ENCODE measurements at regions not wholly inside any gene's neighbourhood (a gene's known extent, or its start where the extent isn't known, plus 50 kb on each side); places are given as distances from the start of the nearest gene placed in this dataset.

DNA sequence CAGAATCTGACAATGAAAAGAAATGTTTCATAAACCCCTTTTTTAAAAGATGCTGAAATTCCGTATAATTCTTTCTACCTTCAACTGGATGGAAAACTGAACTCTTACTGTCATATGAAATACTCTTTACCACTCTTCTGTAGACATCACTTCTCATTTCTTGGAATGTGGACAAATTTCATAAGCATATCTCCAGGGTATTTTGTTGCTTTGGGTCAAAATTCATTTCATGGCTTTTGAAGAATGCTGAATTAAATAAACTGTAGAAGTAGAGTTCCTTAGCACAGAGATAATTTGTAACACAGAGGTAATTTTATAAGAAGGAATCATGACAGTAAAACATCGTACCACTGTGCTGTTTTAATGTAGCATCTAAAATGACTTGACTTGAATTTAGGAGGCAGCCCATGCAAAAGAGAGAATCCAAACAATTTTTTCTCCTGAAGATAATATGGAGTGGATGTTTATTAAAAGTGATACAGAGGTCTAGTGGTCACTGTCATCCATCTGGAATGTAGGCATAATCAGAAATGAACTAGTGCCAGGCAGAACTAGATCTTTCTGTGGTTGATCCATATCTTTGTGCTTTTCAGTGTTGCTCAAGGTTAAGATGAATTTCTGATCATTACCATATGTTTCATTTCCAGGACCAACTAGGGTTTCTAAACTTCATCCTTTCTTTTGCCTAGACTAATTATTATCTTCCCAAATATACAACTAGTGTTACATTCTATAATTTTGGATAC lies 492.0 kb downstream of the KIF20B start:
- TF ChIP-seq, protein P1, sequence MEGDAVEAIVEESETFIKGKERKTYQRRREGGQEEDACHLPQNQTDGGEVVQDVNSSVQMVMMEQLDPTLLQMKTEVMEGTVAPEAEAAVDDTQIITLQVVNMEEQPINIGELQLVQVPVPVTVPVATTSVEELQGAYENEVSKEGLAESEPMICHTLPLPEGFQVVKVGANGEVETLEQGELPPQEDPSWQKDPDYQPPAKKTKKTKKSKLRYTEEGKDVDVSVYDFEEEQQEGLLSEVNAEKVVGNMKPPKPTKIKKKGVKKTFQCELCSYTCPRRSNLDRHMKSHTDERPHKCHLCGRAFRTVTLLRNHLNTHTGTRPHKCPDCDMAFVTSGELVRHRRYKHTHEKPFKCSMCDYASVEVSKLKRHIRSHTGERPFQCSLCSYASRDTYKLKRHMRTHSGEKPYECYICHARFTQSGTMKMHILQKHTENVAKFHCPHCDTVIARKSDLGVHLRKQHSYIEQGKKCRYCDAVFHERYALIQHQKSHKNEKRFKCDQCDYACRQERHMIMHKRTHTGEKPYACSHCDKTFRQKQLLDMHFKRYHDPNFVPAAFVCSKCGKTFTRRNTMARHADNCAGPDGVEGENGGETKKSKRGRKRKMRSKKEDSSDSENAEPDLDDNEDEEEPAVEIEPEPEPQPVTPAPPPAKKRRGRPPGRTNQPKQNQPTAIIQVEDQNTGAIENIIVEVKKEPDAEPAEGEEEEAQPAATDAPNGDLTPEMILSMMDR (IDR thresholded peaks at IDR 0.05; ENCODE audit: insufficient read depth, low read depth, low read length), result no peak
- TF ChIP-seq EZH2 (IDR thresholded peaks at IDR 0.05; ENCODE audit: insufficient read depth, low read length), result no peak
